ENCODE measurements at regions not wholly inside any gene's neighbourhood (a gene's known extent, or its start where the extent isn't known, plus 50 kb on each side); places are given as distances from the start of the nearest gene placed in this dataset.

DNA sequence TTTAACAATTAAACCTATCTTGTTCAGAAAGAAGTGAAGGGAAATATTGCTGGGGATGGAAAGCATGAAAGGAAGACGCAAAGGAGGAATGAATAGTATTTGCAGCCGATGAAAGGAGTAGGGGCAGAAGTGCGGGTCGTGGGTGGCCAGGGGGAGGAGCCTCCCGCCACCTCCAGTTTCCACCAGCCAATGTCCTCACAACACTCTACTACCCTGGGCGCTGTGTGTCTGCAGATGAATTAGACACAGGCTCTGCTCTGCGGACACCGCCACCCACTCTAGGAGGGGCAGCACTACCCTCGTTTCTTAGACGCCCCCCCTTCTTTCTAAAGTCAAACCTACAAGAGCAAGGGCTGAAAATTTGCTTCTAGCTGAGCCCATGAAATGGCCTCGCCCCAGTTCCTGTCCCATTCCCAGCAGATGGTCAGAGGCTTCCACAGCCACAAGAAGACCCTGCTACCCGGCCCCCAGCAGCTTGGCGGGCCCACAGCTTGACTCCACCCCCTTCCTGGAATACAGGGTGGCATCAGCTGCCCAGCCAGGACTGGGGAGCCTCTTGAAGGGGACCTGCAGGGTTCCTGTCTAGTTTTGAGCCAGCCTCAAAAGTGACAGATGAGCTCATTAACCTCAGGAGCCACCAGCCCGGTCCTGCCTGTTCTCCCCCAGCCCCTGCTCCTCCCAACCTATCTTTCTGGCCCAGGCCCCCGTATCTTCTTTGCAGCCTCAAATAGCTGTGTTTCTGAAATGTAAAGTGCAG, 268.1 kb downstream of the BUD13 start:
- TF ChIP-seq, protein P1, sequence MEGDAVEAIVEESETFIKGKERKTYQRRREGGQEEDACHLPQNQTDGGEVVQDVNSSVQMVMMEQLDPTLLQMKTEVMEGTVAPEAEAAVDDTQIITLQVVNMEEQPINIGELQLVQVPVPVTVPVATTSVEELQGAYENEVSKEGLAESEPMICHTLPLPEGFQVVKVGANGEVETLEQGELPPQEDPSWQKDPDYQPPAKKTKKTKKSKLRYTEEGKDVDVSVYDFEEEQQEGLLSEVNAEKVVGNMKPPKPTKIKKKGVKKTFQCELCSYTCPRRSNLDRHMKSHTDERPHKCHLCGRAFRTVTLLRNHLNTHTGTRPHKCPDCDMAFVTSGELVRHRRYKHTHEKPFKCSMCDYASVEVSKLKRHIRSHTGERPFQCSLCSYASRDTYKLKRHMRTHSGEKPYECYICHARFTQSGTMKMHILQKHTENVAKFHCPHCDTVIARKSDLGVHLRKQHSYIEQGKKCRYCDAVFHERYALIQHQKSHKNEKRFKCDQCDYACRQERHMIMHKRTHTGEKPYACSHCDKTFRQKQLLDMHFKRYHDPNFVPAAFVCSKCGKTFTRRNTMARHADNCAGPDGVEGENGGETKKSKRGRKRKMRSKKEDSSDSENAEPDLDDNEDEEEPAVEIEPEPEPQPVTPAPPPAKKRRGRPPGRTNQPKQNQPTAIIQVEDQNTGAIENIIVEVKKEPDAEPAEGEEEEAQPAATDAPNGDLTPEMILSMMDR (IDR thresholded peaks at IDR 0.05) = no peak

DNA sequence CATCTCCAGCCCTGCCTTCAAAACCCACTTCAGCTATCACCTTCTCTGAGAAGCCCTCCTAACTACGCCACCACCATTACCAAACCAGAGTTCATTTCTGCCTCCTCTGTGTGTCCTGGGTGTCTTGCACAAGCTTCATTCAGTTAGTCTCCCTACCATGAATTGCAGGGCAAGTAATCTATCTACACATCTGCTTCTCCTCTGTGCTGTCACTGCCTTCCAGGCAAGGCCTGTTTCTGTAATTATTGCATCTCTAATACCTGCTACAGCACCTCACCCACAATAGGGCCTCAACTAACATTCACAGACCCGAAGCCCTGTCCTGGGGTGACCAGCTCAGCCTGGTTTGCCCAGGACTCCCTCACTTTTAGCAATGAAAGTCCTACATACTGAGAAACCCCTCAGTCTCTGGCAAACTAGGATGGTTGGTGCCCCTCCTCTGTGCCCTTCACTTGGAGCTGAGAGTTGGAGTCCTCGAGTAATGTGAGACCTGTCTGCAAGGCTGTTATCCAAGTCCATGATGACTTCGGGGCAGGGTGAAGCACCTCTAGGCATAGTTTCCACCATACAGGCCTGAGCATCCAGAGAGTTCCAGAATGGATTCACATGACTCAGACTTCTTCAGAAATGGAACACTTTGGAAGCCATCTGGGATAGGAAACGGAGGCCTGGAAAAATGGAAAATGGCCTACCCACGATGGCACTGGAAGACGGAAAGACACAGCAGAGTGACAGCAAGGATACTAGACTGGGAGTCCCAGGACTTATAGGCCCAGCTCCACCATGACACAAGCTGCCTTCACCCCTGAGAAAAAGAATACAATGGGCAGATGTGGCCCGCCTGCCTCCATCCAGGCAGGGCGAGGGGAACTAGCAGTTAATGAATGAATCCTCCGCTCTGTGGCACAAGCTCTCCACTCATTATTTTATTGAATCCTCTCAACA, 269.3 kb downstream of the BUD13 start:
- TF ChIP-seq, protein P1 (IDR thresholded peaks at IDR 0.05) = no peak

DNA sequence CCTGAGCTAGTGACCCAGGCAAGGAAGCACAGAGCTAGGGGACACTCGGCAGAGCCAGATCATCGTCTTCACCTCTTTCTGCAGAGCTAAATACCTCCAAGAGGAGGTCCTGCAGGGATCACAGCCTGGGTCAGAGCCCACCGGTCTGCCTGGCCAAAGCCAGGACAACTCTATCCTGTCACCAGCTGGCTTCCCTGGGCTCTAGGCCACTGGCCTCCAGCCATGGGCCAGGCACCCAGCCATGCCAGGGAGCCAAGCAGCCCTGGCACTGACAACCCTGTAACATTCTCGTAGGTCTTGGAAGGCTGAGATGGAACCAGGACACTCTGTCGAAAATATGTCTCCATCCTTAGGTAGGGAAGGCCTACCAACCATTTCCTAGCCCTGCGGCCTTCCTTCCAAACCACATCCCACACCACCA, 270.1 kb downstream of the BUD13 start:
- TF ChIP-seq, protein P1 (IDR thresholded peaks at IDR 0.05) = no peak

DNA sequence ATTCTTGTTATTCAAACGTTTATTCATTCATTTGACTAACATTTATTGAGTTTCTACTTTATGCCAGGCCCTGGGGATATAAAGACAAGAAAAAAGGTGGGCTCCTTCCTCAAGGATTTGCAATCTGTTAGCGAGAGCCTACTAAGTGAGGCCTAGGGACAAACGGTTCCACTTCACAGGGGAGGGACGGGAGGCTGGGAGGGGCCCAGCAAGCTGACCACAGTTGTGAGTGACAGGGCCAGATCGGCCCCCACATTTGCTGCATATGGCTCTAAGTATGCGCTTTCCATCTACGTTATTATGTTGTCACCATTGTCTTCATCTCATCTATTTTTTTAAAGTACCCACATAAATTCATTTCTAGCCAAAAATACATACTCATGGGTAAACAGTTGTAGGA, 271.1 kb downstream of the BUD13 start:
- TF ChIP-seq, protein P1 (IDR thresholded peaks at IDR 0.05) = no peak

DNA sequence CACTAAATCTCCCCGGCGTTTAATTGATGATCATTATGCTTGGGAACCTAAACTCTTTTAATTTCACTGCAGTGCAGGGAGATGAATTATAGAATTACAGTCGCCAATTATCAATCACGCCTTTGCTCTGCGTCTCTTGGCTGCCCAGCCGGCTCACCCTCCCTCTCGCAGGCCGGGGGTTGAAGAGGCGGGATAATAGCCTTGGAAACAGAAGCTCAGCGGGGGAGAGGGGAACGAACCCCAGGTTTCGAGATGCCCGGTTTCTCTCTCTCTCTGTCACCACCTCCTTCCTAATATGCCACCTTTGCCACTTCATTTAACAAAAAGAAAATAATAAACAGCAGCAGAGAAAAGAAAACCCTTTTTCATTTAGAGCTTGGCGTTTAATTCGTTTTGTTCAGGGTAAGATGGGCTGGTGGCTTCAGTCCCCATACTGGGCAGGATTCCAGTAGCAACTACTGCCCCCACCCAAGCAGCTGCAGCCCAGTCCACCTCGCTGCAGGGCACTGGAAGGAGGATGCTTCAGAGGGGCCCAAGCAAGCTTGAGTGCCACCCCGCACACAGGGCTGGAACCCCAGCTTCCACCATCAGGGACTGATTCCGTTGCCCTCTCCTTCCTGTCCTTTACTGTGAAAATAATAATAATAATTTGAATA, 271.7 kb downstream of the BUD13 start:
- TF ChIP-seq, protein P1 (IDR thresholded peaks at IDR 0.05) = no peak

DNA sequence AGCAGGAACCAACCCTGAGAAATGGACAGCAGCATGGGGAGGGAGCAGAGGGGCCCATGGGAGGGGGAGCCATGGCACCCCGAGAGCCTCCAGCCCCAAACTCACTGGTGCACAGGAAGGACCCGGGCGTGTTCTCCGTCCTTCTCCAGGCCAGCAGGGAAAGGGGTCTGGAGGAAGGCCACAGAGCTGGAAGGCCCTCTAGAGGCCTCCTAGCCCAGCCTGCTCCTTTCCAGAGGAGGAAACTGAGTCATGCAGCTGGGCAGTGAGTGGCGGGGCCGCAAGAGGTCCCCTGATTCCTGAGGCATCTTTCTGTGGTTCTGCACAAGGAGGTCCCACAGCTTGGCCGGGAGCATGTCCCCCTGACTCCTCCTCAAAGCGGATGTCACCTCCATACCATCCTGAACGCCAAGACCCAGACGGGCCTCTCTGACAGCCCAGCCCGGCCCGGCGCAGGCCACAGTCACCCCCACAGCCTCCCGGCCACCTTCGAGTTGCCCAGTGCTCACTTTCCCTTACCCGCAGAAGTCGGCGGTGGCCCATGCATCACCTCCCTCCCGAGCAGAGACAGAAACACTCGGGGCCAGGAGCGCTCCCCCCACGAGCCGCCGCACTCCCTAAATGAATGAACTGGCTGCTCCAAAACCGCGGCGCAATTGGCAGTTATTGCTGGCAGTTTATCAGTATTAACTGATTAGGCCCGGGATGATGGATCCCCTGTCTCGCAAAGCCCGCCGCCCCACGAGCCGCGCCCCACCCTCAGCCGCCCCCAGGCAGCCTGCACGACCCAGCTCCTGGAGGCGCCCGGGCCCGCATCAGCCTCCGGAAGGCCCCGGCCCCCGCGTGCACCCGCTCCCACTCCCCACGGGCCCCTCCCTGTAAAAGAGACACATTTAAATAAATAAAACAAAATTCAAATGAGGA, 272.5 kb downstream of the BUD13 start:
- TF ChIP-seq, protein P1 (IDR thresholded peaks at IDR 0.05) = no peak

Measured in LNCAP (cell line).